HepG2 (cell line): ENCODE measurements at regions not wholly inside any gene's neighbourhood (a gene's known extent, or its start where the extent isn't known, plus 50 kb on each side); places are given as distances from the start of the nearest gene placed in this dataset.

Experiments
- ATAC-seq: fragments of 200-7000 bp; cut with Tn5 transposase; 3 replicates; pipeline ENCODE4 v1.9.1; 2020; ENCODE audit warnings: mild to moderate bottlenecking, moderate library complexity
- BruUV-seq: library from RNA; stranded (reverse); fragments of 400-500 nt; replicated peaks from 2 replicates; lab custom pipeline; 2021; lab: Mats Ljungman, UMichigan
- CTCF ChIA-PET: fragments of 300-600 bp; formaldehyde crosslinking; extraction: SDS; loops from one replicate; lab custom pipeline; 2021; ENCODE audit warnings: low total read pairs, inconsistent platforms, low intra/inter-chr PET ratio; lab: Yijun Ruan, JAX
- POLR2A ChIA-PET: fragments of 350-600 bp; sonication (Branson Sonifier 250); formaldehyde crosslinking; loops from one replicate; lab custom pipeline; 2020; ENCODE audit warnings: antibody characterized with exemption, inconsistent platforms; lab: Yijun Ruan, JAX
- DNase-seq: peaks from one replicate; pipeline ENCODE4 v3.0.0-alpha.2; 2015; ENCODE audit warnings: low spot score
- FAIRE-seq: peaks from 3 replicates; lab custom pipeline; 2011; peaks lifted over from hg19 to GRCh38; lab: Jason Lieb, UNC
- H2AFZ ChIP-seq: one replicate; pipeline ENCODE4 v1.6.1; 2011; ENCODE audit warnings: low read length, inconsistent platforms
- H3K27ac ChIP-seq: fragments of 300-600 bp; 3 replicates; pipeline ENCODE4 v1.8.0; 2011; ENCODE audit warnings: mixed run types, mild to moderate bottlenecking, mixed read lengths, low read length, inconsistent platforms; ENCODE audit not compliant: insufficient read depth; ENCODE audit errors: extremely low read length
- H3K27me3 ChIP-seq, 2 experiments: fragments of 200-600 bp in 1 of 2; 2 replicates in 1 of 2; 3 replicates in 1 of 2; pipeline versions ENCODE4 v1.6.0 to v1.8.0; 2011; ENCODE audit warnings: low read length in 2 of 2, mild to moderate bottlenecking in 2 of 2, moderate library complexity in 2 of 2, inconsistent platforms in 1 of 2; ENCODE audit not compliant: insufficient read depth in 2 of 2, control insufficient read depth in 1 of 2
- H3K36me3 ChIP-seq, 2 experiments: fragments of 200-600 bp in 1 of 2; replicated peaks in 1 of 2; 2 replicates in 1 of 2; 3 replicates in 1 of 2; pipeline versions ENCODE4 v1.5.1 to v1.8.0; 2011; ENCODE audit warnings: low read length in 2 of 2, inconsistent platforms in 1 of 2; ENCODE audit not compliant: insufficient read depth in 2 of 2, control insufficient read depth in 1 of 2
- H3K4me1 ChIP-seq: 2 replicates; pipeline ENCODE4 v1.5.1; 2012; ENCODE audit warnings: low read length, inconsistent platforms; ENCODE audit not compliant: insufficient read depth
- H3K4me2 ChIP-seq: 2 replicates; pipeline ENCODE4 v1.6.0; 2011; ENCODE audit warnings: low read depth, low read length, inconsistent platforms
- H3K4me3 ChIP-seq, 3 experiments: fragments of 200-600 bp in 1 of 3; sonication (generic), shearing (Covaris generic) in 1 of 3; replicated peaks in 1 of 3; 2 replicates each; pipeline ENCODE4 v1.5.1; 2011 to 2016; ENCODE audit warnings: low read length in 3 of 3, inconsistent platforms in 2 of 3, low read depth in 2 of 3, mild to moderate bottlenecking in 2 of 3, control low read depth in 1 of 3, mixed read lengths in 1 of 3; ENCODE audit not compliant: insufficient read depth in 1 of 3
- H3K79me2 ChIP-seq: one replicate; pipeline ENCODE4 v1.6.1; 2011; ENCODE audit warnings: low read length, inconsistent platforms; ENCODE audit not compliant: insufficient read depth
- H3K9ac ChIP-seq: 2 replicates; pipeline ENCODE4 v1.6.0; 2011; ENCODE audit warnings: mild to moderate bottlenecking, low read depth, low read length, inconsistent platforms; ENCODE audit not compliant: insufficient read depth
- H3K9me3 ChIP-seq: 2 replicates; pipeline ENCODE4 v1.5.1; 2012; ENCODE audit warnings: mild to moderate bottlenecking, low read length
- H4K20me1 ChIP-seq: 2 replicates; pipeline ENCODE4 v1.6.0; 2011; ENCODE audit warnings: inconsistent platforms, mild to moderate bottlenecking, low read length, moderate library complexity; ENCODE audit not compliant: insufficient read depth
- ATM ChIP-seq: fragments of 450-650 bp; IDR thresholded peaks from 2 replicates; pipeline ENCODE4 v1.7.1; 2017; ENCODE audit warnings: mild to moderate bottlenecking, borderline replicate concordance
- MXI1 ChIP-seq: IDR thresholded peaks from 3 replicates; pipeline ENCODE4 v1.6.1; 2012; ENCODE audit warnings: low read depth, low read length, inconsistent platforms, borderline replicate concordance
- RBM22 ChIP-seq: fragments of 200-400 bp; formaldehyde crosslinking; optimal IDR thresholded peaks from 2 replicates; pipeline ENCODE3; 2017; ENCODE audit warnings: mild to moderate bottlenecking, low read length, moderate library complexity
- ZNF12 ChIP-seq: sonication (generic); formaldehyde crosslinking; IDR thresholded peaks from 2 replicates; pipeline ENCODE4 v1.5.0; 2020; ENCODE audit warnings: missing genetic modification reagents
- ZNF567 ChIP-seq: sonication (generic); formaldehyde crosslinking; IDR thresholded peaks from 2 replicates; pipeline ENCODE4 v1.8.1; 2023; ENCODE audit warnings: mild to moderate bottlenecking, missing genetic modification reagents, borderline replicate concordance
- ZNF619 ChIP-seq: sonication (generic); formaldehyde crosslinking; IDR thresholded peaks from 2 replicates; pipeline ENCODE4 v1.4.0; 2020; ENCODE audit warnings: mild to moderate bottlenecking, missing genetic modification reagents
- ZNF644 ChIP-seq: IDR thresholded peaks from 2 replicates; pipeline ENCODE4 v1.6.1; 2016; ENCODE audit warnings: low read depth
- ZSCAN25 ChIP-seq: sonication (generic); formaldehyde crosslinking; IDR thresholded peaks from 2 replicates; pipeline ENCODE4 v1.8.0; 2022; ENCODE audit warnings: mild to moderate bottlenecking, missing genetic modification reagents
- in situ Hi-C: cut with HindIII; loops from 2 replicates; pipeline ENCODE4 v1.10.0; 2017; ENCODE audit warnings: low pct_unique_long_range_greater_than_20kb; ENCODE audit not compliant: extremely low pct_ligation_motif_present
- intact Hi-C: fragments of 100-400 bp; cut with micrococcal nuclease; formaldehyde crosslinking; loops from one replicate; pipeline ENCODE4 v1.10.0; 2022; ENCODE audit not compliant: unreplicated experiment
- TF ChIP-seq, protein P1 (sequence below): sonication (generic); formaldehyde crosslinking; IDR thresholded peaks from 2 replicates; pipeline ENCODE4 v1.5.0; 2020; ENCODE audit warnings: mild to moderate bottlenecking, missing genetic modification reagents
- TF ChIP-seq, protein P2 (sequence below): sonication (generic); formaldehyde crosslinking; IDR thresholded peaks from 2 replicates; pipeline ENCODE4 v1.4.0; 2020; ENCODE audit warnings: missing genetic modification reagents, mild to moderate bottlenecking, borderline replicate concordance
- TF ChIP-seq, protein P3 (sequence below): fragments of 450-650 bp; IDR thresholded peaks from 2 replicates; pipeline ENCODE4 v1.6.1; 2016
- TF ChIP-seq, protein P4 (sequence below): sonication (generic); formaldehyde crosslinking; IDR thresholded peaks from 2 replicates; pipeline ENCODE4 v1.4.0; 2020; ENCODE audit warnings: mild to moderate bottlenecking, missing genetic modification reagents, borderline replicate concordance

DNA sequence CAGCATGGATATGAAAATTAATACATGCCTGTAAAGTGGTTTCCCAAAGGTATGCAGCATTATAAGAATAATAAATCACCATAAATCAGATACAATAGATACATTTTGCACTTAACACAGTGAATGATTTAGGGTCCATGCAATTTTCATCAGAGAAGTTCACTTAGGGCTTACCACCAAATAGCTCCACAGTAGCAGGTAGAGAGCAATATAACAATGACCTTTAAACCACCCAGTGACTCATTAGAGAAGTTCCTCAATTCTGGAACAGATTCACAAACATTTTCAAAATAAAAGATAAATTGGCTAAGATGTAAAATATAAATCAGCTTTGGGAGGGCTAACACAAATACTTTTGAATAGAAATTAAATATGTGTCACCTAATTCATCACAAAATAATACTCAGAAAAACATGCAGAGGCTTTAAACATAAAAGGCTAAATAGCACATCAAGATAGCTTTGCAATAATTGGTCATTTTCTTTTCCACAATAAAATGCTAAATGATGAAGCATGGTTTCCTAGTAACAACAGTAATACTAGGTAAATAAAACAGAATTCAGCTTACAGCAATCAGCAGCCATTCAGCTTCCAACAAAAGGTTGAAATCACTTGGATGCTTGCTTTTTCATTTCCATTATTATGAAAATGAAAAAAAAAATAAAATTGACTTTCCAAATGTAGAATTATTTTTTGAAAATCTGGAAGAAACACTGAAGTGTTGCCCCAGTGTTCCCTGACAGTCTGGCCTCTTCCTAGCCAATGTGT lies 84.3 kb upstream of the NBEA start:
- no peak for ATAC-seq
- FAIRE-seq = no peak
- no peak overlapping the region for H3K4me2 ChIP-seq
- POLR2A ChIA-PET = no interaction called here
- intact Hi-C loops (no loop called here), in situ Hi-C loops (no loop called here)
- no TSS peak for BruUV-seq
- no peak overlapping the region for H3K27ac ChIP-seq
- DNase-seq = no peak
- H3K4me1 ChIP-seq = no peaks in the 10 kb centered on the region
- no peaks in the 10 kb centered on the region for H3K9me3 ChIP-seq
- no peaks in the 10 kb centered on the region for H4K20me1 ChIP-seq
- H3K27me3 ChIP-seq = no peaks in the 10 kb centered on the region
- H2AFZ ChIP-seq = no peak overlapping the region
- H3K4me3 ChIP-seq = no peak overlapping the region
- H3K9ac ChIP-seq = no peak overlapping the region
- TF ChIP-seq, protein P1, sequence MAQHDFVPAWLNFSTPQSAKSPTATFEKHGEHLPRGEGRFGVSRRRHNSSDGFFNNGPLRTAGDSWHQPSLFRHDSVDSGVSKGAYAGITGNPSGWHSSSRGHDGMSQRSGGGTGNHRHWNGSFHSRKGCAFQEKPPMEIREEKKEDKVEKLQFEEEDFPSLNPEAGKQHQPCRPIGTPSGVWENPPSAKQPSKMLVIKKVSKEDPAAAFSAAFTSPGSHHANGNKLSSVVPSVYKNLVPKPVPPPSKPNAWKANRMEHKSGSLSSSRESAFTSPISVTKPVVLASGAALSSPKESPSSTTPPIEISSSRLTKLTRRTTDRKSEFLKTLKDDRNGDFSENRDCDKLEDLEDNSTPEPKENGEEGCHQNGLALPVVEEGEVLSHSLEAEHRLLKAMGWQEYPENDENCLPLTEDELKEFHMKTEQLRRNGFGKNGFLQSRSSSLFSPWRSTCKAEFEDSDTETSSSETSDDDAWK (CRISPR knock-in tag) = no peak
- TF ChIP-seq, protein P2, sequence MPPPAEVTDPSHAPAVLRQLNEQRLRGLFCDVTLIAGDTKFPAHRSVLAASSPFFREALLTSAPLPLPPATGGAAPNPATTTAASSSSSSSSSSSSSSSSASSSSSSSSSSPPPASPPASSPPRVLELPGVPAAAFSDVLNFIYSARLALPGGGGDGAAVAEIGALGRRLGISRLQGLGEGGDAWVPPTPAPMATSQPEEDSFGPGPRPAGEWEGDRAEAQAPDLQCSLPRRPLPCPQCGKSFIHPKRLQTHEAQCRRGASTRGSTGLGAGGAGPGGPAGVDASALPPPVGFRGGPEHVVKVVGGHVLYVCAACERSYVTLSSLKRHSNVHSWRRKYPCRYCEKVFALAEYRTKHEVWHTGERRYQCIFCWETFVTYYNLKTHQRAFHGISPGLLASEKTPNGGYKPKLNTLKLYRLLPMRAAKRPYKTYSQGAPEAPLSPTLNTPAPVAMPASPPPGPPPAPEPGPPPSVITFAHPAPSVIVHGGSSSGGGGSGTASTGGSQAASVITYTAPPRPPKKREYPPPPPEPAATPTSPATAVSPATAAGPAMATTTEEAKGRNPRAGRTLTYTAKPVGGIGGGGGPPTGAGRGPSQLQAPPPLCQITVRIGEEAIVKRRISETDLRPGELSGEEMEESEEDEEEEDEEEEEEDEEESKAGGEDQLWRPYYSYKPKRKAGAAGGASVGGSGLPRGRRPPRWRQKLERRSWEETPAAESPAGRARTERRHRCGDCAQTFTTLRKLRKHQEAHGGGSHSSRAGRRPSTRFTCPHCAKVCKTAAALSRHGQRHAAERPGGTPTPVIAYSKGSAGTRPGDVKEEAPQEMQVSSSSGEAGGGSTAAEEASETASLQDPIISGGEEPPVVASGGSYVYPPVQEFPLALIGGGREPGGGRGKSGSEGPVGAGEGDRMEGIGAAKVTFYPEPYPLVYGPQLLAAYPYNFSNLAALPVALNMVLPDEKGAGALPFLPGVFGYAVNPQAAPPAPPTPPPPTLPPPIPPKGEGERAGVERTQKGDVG (CRISPR knock-in tag) = no peak
- no peak for TF ChIP-seq ATM
- no peak for TF ChIP-seq ZNF567 (CRISPR knock-in tag)
- no peak for TF ChIP-seq ZSCAN25 (CRISPR knock-in tag)
- TF ChIP-seq RBM22 = no peak
- no peak for TF ChIP-seq ZNF619
- no peak for TF ChIP-seq MXI1
- TF ChIP-seq ZNF644 (CRISPR knock-in tag) = no peak
- no peak for TF ChIP-seq ZNF12
- TF ChIP-seq, protein P3, sequence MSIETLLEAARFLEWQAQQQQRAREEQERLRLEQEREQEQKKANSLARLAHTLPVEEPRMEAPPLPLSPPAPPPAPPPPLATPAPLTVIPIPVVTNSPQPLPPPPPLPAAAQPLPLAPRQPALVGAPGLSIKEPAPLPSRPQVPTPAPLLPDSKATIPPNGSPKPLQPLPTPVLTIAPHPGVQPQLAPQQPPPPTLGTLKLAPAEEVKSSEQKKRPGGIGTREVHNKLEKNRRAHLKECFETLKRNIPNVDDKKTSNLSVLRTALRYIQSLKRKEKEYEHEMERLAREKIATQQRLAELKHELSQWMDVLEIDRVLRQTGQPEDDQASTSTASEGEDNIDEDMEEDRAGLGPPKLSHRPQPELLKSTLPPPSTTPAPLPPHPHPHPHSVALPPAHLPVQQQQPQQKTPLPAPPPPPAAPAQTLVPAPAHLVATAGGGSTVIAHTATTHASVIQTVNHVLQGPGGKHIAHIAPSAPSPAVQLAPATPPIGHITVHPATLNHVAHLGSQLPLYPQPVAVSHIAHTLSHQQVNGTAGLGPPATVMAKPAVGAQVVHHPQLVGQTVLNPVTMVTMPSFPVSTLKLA = no peak
- TF ChIP-seq, protein P4, sequence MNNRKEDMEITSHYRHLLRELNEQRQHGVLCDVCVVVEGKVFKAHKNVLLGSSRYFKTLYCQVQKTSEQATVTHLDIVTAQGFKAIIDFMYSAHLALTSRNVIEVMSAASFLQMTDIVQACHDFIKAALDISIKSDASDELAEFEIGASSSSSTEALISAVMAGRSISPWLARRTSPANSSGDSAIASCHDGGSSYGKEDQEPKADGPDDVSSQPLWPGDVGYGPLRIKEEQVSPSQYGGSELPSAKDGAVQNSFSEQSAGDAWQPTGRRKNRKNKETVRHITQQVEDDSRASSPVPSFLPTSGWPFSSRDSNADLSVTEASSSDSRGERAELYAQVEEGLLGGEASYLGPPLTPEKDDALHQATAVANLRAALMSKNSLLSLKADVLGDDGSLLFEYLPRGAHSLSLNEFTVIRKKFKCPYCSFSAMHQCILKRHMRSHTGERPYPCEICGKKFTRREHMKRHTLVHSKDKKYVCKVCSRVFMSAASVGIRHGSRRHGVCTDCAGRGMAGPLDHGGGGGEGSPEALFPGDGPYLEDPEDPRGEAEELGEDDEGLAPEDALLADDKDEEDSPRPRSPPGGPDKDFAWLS (CRISPR knock-in tag) = no peak
- TF ChIP-seq, all 625 proteins: peak for 0
- H3K36me3 ChIP-seq = no peaks in the 10 kb centered on the region
- CTCF ChIA-PET = no interaction called here
- no peaks in the 10 kb centered on the region for H3K79me2 ChIP-seq
